HG03103 (cell line): ENCODE measurements at regions not wholly inside any gene's neighbourhood (a gene's known extent, or its start where the extent isn't known, plus 50 kb on each side); places are given as distances from the start of the nearest gene placed in this dataset.

Source experiments
- ATAC-seq: cut with Tn5 transposase; IDR thresholded peaks from one replicate; pipeline ENCODE4 v1.9.1; 2021; ENCODE audit warnings: low read depth; ENCODE audit not compliant: unreplicated experiment

GRCh38 chr12:28601570-28602058 lies 411.4 kb downstream of the CCDC91 start:
- no peak for ATAC-seq

DNA sequence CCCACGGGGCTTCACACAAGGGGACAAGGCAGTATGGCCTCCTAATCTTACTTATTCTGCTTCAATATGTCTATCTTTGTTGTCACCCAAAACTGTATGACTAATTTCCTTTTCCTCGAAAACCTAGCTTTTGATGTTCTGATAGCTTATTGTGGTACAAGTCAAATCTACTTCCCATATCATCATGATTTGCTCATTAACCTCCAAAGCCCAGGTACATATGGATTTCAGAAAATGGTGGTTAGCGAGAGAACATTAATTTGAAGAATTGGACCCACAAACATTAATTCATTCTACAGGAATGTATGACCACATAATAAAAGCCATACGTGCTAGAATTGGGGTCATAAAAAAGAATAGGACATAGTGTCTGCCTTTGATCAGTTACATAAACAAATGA lies 412.5 kb downstream of the CCDC91 start:
- no peak for ATAC-seq

DNA sequence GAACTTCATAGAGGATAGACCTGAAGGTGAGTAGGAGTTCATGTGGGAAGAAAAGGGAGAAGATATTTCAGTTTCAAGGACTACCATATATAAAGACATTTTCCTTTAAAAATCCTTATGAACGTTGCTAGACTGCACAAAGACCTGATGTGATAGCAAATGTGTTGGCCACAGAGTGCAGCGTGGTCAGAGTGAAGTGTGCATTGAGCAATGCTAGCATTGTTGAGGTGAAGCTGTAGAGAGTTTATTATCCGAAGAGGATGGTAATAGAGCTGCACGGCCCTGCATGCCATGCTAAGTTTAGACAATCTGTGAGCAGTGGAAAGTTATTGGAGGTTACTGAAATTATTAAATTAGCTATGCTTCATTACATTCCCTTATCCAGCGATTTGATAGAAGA lies 413.0 kb downstream of the CCDC91 start:
- ATAC-seq: no peak

DNA sequence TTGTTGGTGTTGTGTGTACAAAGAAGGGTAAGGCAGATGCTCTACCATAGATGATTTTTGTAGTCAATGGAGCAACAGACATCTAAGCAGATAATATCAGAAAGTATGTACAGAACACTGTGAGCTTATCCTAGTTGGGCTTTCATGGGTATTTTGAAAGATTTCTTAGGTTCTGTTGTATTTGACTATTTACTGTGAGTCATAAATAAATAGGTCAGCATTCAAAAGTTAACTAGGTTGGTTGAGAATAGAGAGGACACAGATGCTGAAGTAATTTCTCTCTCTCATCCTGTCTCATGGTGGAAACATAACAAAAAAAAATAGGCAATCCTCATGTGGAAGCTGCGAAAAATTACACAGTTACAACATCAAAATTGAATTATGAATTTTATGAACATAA lies 413.5 kb downstream of the CCDC91 start:
- no peak for ATAC-seq

- ATAC-seq: no peak
Observed at GRCh38 chr12:28604240-28604639, 414.0 kb downstream of the CCDC91 start.

GRCh38 chr12:28606967-28607557 lies 416.8 kb downstream of the CCDC91 start:
- no peak for ATAC-seq

DNA sequence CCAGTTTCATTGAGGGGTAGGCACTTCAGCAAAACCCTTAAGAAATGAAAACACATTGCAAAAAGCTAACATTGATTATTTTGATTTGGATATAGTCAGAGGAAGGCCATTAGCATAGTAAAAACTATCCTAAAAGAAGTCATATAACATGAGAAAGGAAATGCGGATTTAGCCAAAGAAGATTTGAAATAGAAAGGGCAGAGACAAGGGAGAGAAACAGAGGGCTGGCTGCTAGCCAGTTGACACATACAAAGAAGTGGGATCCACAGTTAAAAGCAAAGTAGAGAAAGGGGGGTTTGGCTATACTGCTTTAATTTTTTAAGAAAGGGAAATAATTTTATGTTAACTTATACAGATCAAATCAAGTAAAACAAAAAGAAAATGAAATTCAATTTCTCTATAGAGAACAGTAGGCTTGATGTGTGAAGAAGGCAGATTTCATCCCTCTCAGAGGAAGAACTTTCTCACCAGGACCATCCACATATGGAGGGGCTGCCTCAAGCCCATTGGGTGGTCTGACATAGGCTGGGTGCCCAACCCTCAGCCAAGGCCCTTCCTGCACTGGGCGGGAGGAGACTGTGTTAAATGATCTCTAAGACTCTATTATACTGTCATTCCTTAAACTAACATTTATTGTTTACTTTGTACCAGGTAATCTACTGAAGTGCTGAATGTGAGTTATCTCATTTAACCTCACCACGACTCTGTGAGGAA lies 420.3 kb downstream of the CCDC91 start:
- ATAC-seq: no peak

- no peak for ATAC-seq
Observed at GRCh38 chr12:28611115-28611435, 420.8 kb downstream of the CCDC91 start.

DNA sequence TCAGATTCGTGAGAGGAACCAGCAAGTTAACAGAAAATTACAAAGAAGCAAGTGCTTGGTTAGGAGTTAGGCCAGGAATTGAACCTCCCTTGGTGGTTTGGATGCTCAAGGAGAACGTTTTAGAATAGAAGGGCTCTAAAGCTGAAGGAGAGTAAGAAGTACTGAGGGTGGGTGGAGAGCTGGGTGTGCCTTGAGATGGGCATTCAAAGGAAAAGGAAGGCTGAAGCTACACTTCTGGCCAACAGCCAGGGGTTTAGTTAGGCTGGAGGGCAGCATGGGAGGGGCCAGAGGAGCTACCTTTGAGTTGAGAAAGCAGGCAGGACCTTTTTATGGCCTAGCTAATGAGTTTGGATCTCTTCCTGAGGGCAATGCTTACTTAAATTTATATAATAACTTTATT lies 421.2 kb downstream of the CCDC91 start:
- ATAC-seq: no peak

- ATAC-seq: no peak
Observed at GRCh38 chr12:28618171-28618570, 427.9 kb downstream of the CCDC91 start.

DNA sequence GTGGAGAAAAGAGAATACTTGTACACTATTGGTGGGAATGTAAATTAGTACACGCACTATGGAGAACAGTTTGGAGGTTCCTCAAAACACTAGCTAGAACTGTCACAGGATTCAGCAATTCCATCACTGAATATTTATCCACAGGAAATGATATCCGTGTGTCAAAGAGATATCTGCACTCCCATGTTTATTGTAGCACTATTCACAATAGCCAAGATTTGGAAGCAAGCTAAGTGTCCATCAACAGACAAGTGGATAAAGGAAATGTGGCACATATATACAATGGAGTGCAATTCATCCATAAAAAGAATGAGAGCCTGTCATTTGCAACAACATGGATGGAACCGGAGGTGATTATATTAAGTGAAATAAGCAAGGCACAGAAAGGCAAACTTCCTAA lies 428.5 kb downstream of the CCDC91 start:
- no peak for ATAC-seq

- ATAC-seq: no peak
Observed at GRCh38 chr12:28620281-28620680, 430.0 kb downstream of the CCDC91 start.

- ATAC-seq: no peak
Observed at GRCh38 chr12:28622406-28622805, 432.1 kb downstream of the CCDC91 start.

GRCh38 chr12:28626504-28626903 lies 436.2 kb downstream of the CCDC91 start:
- no peak for ATAC-seq

- no peak for ATAC-seq
Observed at GRCh38 chr12:28629691-28630090, 439.4 kb downstream of the CCDC91 start.

DNA sequence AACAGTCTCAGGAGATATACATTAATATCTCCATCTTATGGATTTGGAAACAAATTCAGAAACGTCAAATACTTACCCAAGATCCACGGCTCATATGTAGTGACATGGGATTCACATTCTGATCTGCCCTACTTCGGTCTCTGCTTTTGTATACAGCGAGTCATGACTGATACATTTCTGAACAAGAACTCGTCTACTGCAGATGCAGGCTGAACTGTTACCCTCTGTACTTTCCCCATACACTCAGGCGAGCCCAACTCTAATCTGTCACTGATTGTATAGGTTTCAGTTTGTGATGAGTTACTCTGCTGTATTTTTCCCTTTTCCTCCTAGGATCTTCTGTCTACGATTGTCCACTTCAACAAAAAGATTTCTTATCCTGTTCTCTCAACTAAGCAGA lies 441.6 kb downstream of the CCDC91 start:
- ATAC-seq: no peak

GRCh38 chr12:28640519-28640918 lies 450.3 kb downstream of the CCDC91 start:
- ATAC-seq: no peak

GRCh38 chr12:28645436-28645835 lies 455.2 kb downstream of the CCDC91 start:
- no peak for ATAC-seq

DNA sequence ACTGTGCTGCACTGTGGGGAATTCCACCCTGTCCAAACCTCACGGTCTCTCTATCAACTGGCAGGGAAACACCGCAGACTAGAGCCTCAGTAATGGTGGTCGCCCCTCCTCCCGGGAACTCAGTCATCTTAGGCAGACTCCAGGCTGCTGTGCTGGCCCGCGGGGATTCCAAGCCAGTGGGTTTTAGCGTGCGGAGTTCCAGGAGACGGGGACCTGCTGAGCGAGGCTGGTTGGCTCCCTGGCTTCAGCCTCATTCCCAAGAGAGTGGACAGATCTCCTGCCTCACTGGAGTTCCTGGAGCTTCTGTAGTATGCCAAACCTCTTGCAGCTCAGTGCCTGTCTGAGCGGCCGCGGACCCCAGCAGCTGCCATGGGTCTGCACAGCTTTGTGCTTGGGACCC lies 455.6 kb downstream of the CCDC91 start:
- no peak for ATAC-seq

DNA sequence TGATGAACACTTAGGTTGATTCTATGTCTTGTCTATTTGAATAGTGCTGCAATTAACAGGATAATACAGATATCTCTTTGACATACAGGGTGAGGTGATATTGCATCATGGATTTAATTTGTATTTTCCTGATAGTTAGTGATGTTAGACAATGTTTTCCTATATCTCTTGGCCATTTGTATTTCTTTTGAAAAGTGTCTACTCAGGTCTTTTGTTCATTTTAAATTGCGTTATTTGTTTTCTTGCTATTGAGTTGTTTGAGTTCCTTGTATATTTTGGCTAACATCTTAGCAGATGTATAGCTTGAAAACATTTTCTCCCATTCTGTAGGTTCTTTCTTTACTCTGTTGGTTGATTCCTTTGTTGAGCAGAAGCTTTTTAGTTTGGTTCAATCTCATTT lies 460.6 kb downstream of the CCDC91 start:
- ATAC-seq: no peak

- ATAC-seq: no peak
Observed at GRCh38 chr12:28652239-28652638, 462.0 kb downstream of the CCDC91 start.

DNA sequence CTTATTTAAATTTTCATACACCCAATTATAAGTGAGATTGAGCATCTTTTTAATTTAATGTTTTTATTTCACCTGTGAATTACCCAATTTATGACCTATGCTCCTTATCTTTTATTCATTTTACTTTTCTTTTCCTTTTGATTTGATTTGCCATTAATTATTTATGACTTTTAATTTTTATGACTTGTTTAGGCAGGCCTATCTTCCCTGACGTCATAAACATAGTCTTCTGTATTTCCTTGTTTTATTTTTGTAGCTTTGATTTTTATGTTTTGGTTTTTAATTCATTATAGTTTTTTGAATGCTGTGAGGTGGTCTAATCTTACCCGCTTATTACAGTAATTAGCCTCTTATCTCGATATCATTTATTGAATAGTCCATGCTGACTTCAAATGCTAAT lies 467.1 kb upstream of the FAR2 start:
- no peak for ATAC-seq

DNA sequence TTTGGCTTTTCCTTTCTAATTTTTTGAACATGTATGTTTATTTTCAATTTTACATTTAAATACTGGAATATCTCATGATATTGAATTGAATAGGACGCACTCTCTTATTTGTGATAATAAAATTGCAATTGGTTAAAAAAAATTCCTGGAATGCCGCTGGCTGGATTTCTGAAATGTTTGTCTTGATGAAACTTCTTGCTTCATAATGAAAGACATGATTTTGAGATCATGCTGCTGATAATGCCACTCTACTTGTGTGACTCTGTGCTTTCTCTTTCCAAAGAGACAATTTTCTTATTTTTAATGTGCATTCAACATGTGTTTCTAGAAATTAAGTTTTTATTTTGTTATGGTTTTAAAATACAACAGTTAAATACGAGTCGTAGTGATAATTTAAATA lies 465.7 kb upstream of the FAR2 start:
- no peak for ATAC-seq
